ENCODE measurements at regions not wholly inside any gene's neighbourhood (a gene's known extent, or its start where the extent isn't known, plus 50 kb on each side); places are given as distances from the start of the nearest gene placed in this dataset.

- no peak for TF ChIP-seq CTCF (IDR thresholded peaks at IDR 0.05; ENCODE audit: low read depth, low read length)
- no peak for TF ChIP-seq POLR2A (IDR thresholded peaks at IDR 0.05; ENCODE audit: extremely low read depth, insufficient read length)
- no peak for TF ChIP-seq MAX (IDR thresholded peaks at IDR 0.05; ENCODE audit: low read depth, low read length)
Measured at GRCh38 chr5:8634219-8634618, 765.3 kb downstream of the MTRR start.
